ENCODE measurements at regions not wholly inside any gene's neighbourhood (a gene's known extent, or its start where the extent isn't known, plus 50 kb on each side); places are given as distances from the start of the nearest gene placed in this dataset.

DNA sequence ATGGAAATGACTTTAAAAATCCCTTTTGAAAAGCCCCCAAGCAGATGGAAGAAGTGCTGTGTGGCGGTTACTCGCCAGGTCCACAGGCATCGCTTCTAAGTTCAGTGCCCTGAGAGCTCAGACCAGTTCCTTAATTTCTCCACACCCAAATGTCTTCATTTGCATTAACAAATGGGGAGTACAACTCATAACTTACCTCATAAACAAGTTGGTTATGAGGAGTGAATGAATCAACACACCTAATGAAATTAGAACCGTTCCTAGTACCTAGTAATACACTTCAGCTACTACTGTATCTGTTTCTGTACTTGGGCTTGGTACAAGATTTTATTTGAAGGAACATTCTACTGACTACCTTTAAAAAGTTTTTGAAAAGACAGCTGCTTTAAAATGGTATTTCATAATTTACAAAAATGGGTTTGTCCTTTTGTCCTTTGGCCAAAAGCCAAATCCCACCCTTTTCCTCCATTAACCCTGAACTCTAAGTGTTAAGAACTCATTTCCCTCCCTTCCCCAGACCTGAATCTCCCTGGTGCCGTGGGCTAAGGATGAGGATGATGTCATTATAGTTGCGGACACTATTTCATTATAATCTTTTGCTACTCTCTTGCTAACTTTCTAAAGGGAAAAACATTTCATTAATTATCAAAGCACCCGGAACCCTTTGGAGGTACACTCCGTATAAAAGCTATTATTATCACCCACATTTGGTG is 221.5 kb upstream of the CELF2 start:
- no peak for DNase-seq

DNA sequence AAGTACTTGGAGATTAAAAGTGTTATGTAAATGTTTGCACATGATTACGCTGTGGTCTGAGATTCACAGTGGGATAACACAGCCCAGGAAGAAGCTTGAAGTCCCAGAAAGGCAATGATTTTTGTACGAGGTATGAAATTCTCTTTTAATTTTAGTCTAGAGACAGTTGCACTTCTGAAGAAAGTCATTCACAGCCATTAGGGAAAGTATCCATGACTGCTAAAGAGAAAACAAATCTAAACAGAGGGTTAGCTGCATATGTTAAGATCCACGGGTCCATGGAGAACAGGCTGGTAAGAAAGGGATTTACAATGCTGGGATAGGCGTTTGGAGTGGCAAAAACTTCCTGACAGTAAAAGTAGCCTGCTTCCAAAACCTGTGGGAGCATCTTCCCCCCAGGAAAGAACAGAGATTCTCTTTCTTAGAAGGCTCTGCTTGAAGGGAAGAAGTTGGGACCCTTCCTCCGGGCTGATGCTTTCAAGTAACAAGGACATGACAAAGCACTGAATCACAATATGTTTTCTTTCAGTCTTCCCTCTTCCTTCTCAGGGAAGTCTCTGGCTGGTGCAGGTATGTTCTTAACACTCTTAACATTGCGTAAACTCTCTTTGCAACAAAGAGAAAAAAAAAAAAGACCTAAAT is 220.8 kb upstream of the CELF2 start:
- DNase-seq, result no peak

DNA sequence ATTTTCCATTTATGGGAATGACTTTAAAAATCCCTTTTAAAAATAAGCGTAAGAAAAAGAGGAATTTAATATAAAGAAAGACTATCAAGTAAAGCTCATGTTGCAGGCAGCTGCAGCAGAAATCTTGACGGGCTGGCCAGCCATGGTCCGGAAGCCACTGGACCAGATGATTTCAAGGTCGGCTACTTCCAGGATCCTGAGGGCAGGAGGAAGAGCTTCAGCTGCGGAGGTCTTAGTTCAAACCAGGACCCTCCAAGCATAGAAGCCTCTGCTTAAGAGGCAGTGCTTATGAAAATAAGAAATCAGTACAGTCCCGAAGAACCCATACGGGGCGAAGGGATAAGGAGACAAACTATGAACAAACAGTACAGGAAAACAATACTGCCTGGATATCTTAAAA is 220.2 kb upstream of the CELF2 start:
- DNase-seq, result no peak

DNA sequence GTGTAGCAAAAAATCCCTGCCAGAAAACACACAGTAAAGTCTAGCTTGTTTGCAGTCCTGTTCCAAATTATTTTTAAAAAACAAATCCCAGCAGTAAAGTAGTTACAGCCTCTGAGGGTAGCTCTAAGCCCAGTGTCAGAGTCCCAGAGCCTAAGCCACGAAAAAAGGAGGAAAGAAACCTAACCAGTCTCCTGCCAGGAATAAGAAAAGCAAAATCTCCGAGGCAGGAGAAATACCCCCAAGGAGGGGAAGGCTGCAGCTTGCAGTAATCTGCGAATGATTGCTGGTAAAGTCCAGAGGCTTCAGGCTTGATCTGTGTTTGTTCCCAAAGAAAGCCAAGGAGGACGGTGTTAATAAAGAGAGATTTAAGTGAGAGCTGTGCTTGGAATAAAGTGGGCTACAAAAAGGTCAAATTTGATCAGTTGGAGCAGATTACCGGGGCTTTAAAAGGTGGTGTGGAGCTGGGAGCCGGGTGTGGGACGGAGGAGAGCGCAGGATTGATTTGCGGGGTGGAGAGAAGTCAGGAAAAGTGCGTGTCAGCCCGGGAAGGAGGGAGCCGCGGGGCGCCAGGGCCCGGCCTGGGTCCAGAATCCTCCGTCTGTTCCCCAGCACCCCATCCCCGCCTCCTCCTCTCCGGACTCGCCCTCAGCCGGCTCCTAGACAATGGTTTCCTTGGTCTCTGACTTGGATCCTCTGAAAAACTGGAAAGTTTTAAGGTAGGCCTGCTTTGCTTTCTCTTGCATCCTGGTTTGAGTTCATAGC is 219.4 kb upstream of the CELF2 start:
- DNase-seq, result no peak

DNA sequence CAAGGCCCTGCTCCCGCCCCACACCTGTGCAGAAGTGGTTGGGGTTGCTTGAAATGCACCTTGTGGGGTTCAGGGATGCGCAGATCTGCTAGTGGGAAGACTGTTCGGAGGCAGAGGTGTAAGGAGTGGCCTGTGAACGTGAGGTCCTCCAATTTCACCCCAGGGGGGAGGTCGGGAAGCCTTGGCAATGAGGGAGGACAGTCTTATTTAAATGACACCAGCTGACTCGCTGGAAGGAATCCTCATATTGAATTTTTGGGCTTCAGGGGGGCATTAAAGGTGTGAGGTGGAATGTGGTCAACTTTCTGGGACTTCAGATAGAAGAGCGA is 218.8 kb upstream of the CELF2 start:
- DNase-seq, result no peak

DNA sequence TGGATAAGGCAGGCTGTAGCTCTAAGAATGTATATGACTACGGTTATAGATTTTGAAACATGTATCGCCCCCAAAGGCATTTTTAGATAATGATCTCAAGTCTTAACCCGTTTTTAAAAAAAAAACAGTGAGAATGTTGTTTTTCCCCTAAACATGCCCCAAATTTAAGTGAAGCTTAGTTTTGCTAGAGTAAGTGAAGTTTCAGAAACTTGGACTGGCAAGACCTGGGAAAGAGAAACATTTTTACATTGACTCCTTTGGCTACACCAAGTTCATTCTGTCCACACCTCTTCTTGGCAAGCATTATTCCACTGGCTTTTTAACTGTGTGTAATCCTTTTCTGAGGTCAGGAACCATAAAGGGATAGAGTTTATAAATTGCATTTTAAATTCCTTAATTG is 216.7 kb upstream of the CELF2 start:
- no peak for DNase-seq

DNA sequence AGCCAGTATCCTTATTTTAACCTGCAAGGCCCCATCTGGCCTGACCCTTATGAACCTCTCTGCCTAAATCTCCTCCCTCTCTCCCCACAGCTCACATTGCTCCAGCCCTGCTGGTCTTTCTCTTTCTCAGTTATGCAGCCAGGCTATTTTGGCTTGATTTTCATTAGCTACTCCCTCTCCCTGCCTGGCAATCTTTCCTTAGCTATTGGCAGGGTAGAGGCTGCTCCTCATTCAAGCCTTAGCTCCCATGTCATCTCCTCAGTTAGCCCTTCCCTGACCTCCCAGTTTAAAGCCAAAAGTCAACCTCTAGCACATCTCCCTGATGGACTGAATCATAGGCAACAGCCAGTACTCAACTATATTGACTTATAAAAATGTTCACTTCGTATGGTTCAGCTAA is 214.4 kb upstream of the CELF2 start:
- DNase-seq, result no peak

DNA sequence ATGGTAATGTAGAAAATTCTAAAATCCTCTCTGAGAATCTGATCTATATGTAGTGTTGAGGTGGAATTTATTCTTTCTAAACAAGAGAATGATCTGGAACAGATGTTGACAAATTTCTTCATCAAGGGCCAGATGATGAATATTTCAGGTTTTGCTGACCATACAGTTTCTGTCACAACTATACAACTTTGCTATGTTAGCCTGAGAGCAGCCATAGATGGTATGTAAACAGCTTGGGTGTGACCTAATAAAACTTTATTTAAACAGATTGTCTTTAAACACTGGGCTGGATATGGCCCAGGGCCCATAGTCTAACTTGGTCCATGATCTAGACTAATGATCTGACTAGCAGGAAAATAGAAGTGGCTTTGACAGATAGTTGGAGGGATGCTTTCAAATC is 213.6 kb upstream of the CELF2 start:
- DNase-seq, result no peak

DNA sequence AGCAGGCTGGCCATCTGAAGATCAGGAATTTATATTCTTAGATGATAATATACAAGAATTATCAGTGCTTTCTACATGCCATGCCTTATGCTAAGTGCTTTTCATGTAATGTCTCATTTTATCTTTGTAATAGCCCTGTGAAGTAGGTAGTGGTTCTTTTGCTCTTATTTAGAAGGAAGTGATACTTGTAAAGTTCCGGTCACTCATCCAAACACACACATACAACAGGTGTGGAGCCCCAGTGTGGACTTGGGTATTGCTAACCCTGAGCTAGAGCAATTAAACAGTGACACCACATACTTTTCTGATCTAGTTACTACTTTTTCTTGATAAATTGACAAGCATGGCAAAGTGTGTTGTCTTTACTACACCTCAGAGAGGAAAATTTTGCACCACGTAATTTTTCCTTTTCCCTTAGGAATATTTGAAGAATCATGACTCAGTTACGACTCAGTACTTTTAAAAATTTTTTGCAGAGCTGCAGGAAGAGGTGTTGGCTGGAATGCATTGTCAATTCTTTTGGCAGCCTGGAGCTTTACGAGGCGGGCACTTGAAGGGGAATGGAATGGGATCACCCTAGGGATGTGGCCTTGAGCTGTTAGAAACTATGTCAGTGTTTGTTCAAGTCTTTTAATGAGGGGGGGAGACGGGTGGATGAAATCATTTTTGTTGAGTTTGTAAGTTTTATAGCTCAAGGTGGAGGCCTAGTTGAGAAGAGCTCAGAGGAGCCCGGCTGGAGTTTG is 212.5 kb upstream of the CELF2 start:
- DNase-seq, result no peak

DNA sequence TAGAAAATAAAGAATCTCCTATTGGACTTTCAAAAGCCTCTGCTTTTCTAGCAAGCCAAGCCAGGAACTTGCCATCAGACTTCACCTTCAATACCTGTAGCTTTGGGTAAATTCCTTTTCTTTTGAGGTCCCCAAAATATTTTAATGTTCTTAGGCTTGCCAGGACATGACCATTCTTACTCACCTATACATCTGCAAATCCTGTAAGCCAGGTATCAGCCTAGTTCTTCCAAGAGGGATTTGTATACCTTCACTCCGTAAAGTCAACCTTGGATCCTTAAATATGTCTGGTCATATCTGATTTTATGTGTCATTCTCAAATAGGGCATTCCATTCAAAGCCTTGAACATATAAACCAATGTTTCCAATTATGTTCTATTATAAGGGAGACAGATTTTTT is 210.6 kb upstream of the CELF2 start:
- no peak for DNase-seq

DNA sequence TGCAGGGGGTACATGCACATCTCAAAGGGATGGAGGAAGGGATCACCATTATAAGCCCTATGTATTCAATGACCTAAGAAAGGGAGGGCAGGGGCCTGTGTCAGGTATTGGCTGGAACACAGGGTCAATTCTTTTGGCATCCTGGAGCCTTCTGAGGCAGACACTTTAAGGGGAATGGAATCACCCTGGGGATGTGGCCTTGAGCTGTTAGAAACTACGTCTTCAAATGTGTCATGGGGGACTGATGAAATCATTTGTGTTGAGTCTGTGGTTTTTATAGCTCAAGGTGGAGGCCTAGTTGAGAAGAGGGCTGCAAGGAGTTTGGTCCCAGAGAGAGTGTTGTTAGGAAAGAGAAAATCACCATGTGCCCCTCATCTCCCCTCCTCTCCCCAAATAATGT is 206.1 kb upstream of the CELF2 start:
- DNase-seq, result no peak

DNA sequence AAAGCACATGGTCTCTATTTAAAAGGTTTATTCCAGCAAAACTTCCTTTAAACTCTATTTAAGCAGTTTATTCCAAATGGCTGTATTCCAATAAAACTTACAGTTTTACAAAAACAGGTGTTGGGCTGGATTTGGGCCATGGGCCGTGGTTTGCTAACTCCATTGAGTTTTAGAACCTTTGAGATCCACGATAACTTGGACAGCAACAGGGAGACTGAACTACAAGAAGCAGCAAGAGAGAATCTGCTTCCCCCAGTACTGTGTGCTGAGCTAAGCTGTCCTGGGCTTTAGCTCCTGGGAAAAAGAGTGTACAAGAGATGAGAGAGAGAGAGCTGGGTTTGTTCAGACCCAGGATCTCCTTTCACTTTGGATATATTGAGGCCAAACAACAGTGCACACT is 204.0 kb upstream of the CELF2 start:
- no peak for DNase-seq

DNA sequence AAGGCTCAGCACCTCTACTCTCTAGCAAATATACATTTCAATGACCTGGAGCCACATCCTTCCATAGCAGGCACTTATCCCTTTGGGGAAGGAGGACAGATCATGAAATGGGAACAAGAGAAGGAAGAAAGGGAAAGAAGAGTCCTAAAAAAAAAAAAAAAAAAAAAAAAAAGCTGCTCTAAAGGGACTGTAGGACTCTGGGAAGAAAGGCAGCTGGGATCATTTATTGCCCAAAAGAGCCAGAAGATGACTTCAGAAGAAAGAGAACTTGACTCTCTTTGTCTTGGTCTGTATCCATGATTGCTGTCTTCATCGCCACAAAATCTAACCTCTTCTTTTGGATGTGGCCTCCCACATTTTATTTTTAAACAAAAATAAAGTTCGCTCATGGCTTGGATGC is 203.6 kb upstream of the CELF2 start:
- no peak for DNase-seq

DNA sequence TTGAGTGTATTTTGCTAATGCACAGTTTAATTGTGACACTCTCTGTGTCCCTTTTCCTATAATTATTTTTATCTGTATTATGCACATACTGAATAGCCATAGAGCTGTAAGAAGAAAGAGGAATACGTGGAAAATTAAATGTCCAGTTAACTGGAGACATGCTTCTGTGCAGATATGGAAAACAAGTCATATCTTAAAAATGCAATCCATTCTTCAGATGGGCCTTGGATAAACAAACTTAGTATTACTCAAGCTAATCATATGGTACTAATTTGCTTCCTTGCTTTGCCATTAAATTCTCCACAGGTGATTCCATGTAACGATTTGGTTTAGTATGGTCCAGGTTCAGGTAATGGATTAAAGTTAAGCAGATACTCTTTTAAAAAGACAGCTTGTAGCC is 201.2 kb upstream of the CELF2 start:
- no peak for DNase-seq

DNA sequence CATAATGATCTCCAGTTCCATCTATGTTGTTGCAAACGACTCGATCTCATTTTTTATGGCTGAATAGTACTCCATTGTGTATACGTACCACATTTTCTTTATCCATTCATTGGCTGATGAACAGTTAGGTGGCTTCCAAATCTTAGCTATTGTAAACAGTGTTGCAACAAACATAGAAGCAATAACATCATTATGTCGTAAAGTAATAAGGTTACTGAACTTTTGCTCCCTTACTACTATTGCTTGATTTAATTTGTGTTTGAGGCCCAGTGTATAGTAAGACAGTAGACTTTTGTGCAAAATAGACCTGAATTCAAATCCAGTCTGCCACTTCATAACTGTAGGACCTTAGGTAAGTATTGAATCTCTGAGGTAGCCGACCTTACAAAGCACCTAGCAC is 200.1 kb upstream of the CELF2 start:
- DNase-seq, result no peak

DNA sequence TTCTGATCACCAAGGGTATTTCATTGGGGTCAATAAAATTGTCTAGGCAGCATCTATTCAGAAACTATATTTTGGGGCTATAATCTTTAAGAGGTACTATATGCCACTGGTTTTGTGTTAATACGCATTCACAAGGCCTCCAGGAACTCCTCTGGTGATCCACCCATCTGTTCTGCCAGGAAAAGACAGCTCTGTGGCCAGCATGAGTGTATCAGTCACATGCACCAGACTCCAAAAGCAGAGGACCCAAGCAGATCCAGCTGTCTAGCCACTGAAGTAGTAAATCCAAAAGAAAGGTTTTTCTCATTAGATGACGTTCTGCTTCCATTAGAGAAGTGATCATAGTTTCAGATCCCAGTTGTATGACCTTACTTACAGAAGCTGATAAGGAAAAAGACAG is 199.6 kb upstream of the CELF2 start:
- no peak for DNase-seq

DNA sequence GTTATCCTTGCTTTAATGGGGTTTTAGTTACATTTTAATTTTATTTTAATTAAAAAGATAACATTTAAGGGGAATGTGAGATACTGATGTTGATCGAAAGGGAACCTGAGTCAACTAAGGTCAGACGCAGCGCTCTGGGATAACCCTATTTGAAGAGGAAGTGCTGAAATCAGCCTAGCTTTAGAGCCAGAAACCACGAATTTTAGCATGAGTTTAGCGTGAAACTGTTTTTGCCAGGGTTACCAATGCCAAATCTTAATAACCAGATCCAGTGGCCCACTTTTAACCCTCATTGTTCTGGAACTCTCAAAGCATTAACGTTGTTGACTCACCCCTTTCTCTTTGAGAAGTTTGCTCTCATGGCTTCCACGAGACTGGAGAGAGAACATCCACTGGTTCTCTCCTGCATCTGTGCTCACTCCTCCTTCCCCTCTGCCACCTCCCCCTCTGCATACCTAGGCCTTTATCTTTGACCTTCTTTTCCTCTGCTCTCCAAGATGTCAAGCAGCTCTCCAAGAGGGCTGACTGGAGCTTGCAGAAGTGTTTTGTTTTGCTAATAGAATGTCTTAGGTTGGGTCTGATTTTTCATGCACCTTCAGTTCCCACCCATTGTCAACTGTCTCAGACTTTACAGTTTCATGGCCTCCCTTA is 198.3 kb upstream of the CELF2 start:
- DNase-seq, result no peak

DNA sequence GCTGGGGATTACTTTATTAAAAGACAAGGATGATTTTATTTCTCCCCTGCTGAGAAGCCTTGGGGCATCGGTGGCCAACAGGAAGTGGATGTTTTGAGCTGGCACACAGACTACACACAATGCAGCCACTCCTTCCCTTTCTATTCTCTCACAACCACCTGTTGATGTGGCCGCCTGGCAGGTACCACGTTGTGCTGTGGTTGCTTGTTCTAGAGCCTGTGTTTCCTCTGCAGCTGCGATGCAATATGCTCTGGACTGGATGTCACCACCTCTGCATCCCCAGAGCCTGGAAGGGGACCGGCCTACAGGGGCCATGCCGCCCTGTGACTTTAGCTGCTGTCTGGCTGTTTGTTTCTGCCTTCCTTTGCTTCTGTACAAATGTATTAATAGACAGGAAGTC is 195.7 kb upstream of the CELF2 start:
- DNase-seq, result no peak

DNA sequence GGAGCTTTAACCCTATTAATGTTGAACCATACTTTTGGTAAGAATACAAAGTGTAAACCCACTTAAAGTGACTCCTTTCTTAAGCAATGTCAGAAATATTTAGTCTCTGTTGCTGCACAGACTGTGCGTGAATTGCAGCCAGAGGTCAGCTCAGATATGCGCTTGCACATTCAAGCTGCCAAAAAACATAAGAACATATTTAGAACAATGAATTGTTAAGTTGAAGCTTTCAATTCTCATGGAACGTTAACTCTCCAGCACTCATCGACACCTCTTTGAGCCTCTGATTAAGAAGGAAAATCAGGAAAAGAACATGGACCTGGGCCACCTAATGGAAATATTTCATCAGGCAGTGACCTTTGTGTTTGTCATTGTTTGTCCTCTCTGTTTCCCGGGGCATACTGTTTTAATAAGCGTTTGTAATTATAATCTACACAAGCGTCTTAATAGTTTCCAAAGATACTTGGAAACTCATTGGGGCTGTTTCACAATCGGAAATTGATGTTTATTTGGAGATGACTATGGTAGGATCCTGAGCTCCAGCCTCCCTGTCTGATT is 193.0 kb upstream of the CELF2 start:
- DNase-seq, result no peak

DNA sequence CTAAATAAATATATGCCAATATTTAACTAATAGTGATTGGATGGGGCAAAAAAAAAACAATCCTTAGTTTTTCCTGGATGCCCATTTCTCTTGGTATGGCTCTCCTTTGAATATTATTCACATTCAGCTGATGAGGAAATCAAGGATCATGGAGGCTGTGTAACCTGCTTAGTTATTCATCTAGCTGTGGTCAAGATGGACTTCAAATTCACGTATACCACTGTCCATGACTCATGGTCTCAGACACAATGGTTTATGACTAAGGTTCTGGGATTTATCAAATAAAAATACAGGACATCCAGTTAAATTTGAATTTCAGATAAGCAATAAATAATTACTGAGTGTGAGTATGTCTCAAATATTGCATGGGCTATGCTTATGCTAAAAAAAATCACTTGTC is 191.5 kb upstream of the CELF2 start:
- DNase-seq, result no peak

DNA sequence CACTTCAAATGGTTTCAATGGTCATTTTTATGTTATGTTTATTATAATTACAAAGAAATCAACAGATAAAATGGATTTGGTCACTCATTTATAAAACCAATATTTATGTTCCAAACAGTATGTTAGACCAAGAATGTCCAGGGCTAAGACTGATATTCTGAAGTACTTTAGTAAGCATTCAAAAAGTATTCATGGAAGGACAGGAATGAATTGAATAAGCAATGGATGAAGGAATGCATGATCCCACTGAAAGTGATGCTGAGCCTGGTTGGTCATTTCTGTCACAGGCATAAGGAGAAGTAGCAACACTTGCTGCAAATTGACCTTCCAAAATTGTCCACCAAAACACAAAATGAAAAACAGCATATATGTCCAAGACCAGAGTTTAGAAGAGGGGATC is 189.0 kb upstream of the CELF2 start:
- no peak for DNase-seq

DNA sequence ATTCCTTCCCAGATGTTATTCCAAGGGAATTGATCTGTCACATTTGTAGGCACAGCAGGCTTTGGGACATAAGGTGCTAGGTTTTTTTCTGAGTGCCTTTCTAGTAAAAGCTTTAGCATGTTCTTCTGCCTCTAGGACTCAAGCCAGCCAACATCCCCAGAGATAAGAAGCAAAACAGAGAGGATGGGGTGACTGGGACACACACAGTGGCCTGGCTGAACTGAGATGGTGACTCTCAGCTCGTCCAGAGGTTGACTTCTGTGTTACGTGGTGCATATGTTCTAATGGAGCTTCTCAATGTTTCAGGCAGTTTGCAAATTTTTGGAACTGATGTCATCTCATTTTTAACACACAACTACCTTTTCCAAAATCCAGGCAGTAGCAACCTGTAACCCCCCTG is 188.1 kb upstream of the CELF2 start:
- no peak for DNase-seq
